Adrenal gland (tissue), 5 donors: ENCODE measurements at regions not wholly inside any gene's neighbourhood (a gene's known extent, or its start where the extent isn't known, plus 50 kb on each side); places are given as distances from the start of the nearest gene placed in this dataset.

Experiments
- POLR2A ChIP-seq, 2 donors: fragments of 450-650 bp; IDR thresholded peaks; one replicate each; pipeline ENCODE4 v1.6.1; 2017; ENCODE audit warnings: antibody characterized with exemption in 2 of 2, mild to moderate bottlenecking in 2 of 2, moderate library complexity in 1 of 2
- TF ChIP-seq, protein P1 (sequence below), 6 experiments: fragments of 450-650 bp in 4 of 6; fragments of 200-600 bp in 2 of 6; sonication (generic) in 1 of 6; IDR thresholded peaks; 1 replicate in 5 of 6; 2 replicates in 1 of 6; pipeline versions ENCODE4 v1.5.1 to v1.8.0; 2016 to 2021; ENCODE audit warnings: antibody characterized with exemption in 6 of 6, mild to moderate bottlenecking in 2 of 6, moderate library complexity in 1 of 6
- donor health status: DM: no; HTN: no; CAD: no.

DNA sequence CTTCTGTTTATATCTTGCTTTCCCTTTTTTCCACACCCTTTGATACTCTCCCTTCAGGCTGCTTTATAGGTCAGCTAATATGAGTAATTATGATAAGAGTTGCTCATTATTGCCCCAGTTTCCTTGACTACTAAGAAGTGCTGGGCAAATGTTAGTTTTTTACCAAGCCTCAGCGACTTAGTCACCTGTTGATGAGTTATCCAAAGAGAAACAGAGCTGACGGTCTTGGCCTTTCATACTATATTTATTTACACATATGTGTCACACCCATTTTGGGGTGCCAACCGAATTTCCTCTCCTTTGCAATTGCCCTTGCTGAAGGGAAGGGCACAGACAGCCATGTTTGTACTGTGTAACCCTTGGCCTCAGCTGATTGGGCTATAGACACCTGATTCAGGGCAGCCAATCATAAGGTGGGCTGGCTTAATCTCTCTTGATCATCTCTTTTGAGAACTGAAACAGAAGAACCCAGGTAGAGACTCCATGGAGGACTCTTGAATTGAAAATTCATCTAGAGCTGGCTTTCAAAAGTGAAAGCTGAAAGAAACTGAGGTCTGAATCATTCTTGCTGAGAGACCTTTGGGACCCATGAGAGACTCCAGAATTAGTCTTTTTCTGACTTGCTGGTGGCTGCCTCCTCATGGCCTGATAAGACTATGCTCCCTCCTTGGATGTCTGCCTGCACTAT lies 111.7 kb upstream of the RPS6KA3 start:
- TF ChIP-seq, protein P1, sequence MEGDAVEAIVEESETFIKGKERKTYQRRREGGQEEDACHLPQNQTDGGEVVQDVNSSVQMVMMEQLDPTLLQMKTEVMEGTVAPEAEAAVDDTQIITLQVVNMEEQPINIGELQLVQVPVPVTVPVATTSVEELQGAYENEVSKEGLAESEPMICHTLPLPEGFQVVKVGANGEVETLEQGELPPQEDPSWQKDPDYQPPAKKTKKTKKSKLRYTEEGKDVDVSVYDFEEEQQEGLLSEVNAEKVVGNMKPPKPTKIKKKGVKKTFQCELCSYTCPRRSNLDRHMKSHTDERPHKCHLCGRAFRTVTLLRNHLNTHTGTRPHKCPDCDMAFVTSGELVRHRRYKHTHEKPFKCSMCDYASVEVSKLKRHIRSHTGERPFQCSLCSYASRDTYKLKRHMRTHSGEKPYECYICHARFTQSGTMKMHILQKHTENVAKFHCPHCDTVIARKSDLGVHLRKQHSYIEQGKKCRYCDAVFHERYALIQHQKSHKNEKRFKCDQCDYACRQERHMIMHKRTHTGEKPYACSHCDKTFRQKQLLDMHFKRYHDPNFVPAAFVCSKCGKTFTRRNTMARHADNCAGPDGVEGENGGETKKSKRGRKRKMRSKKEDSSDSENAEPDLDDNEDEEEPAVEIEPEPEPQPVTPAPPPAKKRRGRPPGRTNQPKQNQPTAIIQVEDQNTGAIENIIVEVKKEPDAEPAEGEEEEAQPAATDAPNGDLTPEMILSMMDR (IDR thresholded peaks at IDR 0.05) = no peak
- TF ChIP-seq POLR2A (IDR thresholded peaks at IDR 0.05) = no peak
